Esophagus muscularis mucosa (tissue), 4 donors: ENCODE measurements at regions not wholly inside any gene's neighbourhood (a gene's known extent, or its start where the extent isn't known, plus 50 kb on each side); places are given as distances from the start of the nearest gene placed in this dataset.

Experiments
- EP300 ChIP-seq: sonication (generic); formaldehyde crosslinking; IDR thresholded peaks from one replicate; pipeline ENCODE4 v1.6.1; 2017; ENCODE audit warnings: antibody characterized with exemption
- POLR2A ChIP-seq: fragments of 450-650 bp; IDR thresholded peaks from one replicate; pipeline ENCODE4 v1.6.1; 2017; ENCODE audit warnings: antibody characterized with exemption, moderate library complexity, mild to moderate bottlenecking, low read depth
- POLR2AphosphoS5 ChIP-seq, 2 donors: sonication (generic); formaldehyde crosslinking; IDR thresholded peaks; one replicate each; pipeline ENCODE4 v1.6.1; 2017; ENCODE audit warnings: antibody characterized with exemption in 2 of 2
- TF ChIP-seq, protein P1 (sequence below), 3 experiments: fragments of 200-600 bp in 2 of 3; fragments of 450-650 bp in 1 of 3; sonication (generic) in 2 of 3; IDR thresholded peaks; one replicate each; pipeline ENCODE4 v1.5.1; 2017 to 2019; ENCODE audit warnings: antibody characterized with exemption in 3 of 3, mild to moderate bottlenecking in 2 of 3, moderate library complexity in 1 of 3

DNA sequence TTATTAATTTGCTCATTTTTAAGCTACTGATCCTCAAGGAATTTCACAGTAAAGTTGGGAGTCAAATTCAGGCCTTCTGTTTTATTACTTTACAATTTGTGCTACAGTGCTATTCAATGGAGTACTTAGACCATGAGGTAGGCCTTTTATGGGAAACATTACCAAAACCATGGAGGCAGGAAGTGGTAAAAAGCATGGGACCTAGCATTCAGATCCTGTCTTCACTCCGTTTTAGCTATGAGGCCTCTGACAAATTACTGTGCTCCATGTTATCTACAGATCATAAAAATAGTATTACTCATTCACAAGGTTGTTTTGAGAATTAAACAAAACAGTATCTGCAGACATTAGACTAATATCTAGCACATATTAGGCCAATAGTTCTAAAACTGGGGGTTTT, 140.6 kb upstream of the SLITRK3 start:
- TF ChIP-seq, protein P1, sequence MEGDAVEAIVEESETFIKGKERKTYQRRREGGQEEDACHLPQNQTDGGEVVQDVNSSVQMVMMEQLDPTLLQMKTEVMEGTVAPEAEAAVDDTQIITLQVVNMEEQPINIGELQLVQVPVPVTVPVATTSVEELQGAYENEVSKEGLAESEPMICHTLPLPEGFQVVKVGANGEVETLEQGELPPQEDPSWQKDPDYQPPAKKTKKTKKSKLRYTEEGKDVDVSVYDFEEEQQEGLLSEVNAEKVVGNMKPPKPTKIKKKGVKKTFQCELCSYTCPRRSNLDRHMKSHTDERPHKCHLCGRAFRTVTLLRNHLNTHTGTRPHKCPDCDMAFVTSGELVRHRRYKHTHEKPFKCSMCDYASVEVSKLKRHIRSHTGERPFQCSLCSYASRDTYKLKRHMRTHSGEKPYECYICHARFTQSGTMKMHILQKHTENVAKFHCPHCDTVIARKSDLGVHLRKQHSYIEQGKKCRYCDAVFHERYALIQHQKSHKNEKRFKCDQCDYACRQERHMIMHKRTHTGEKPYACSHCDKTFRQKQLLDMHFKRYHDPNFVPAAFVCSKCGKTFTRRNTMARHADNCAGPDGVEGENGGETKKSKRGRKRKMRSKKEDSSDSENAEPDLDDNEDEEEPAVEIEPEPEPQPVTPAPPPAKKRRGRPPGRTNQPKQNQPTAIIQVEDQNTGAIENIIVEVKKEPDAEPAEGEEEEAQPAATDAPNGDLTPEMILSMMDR (IDR thresholded peaks at IDR 0.05): no peak
- TF ChIP-seq POLR2AphosphoS5 (IDR thresholded peaks at IDR 0.05): no peak
- no peak for TF ChIP-seq POLR2A
- TF ChIP-seq EP300: no peak
